GM21786 (cell line): ENCODE measurements at regions not wholly inside any gene's neighbourhood (a gene's known extent, or its start where the extent isn't known, plus 50 kb on each side); places are given as distances from the start of the nearest gene placed in this dataset.
A peak's percentile ranks its signal among the peaks of the same experiment; 100 is the strongest.

ENCODE experiments used
- ATAC-seq: cut with Tn5 transposase; IDR thresholded peaks from one replicate; pipeline ENCODE4 v1.9.1; 2021; ENCODE audit not compliant: unreplicated experiment

DNA sequence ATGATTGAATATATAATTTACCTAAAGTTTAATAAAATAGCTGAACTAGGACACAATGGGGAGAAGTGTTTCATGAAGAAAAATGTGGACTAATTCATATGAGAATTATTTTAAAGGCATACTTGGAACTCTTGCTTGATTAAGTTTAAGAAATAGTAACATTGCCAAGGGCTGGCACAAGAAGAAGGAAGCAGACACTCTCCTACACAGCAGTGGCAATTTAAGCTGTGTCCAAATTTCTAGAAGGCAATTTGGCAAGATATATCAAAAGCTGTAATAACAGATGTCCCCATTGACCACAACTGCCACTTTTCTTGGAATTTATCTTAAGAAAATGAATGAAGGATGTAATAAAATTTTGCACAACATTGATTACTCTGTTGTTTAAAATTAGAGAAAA lies 209.5 kb upstream of the S100G start:
- no peak for ATAC-seq

- no peak for ATAC-seq
These were observed 205.6 kb upstream of the S100G start for GRCh38 chrX:16444353-16444752.

DNA sequence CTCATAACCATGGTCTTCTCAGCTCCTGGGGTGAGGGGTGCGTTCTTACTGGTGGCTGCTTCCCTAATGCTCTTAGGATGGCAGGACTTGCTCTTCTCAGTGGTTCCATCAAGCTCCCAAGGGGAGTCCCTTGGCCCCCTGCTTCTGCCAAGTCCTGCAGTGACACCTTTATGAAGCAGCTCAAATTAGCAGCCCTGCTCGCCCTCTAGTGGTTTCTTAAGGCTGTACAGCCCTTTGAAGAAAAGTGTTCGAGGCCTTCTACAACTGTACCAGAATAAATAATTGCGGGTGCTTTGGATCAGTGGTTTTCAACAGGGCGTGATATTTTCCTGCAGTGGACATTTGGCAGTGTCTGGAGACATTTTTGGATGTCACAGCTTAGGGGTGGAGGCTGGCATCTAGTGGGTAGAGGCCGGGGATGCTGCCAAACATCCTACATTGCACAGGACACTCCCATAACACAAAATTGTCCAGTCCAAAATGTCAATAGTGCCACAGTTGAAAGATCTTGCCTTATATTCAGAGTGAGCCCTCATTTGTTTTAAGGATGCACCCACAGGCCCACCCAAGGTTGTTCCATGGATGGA lies 204.7 kb upstream of the S100G start:
- ATAC-seq: peak; percentile 79

- ATAC-seq: no peak
These were observed 198.6 kb upstream of the S100G start for GRCh38 chrX:16451334-16451733.

- ATAC-seq: no peak
These were observed 195.0 kb upstream of the S100G start for GRCh38 chrX:16454926-16455325.

- no peak for ATAC-seq
These were observed 192.7 kb upstream of the S100G start for GRCh38 chrX:16457239-16457638.

DNA sequence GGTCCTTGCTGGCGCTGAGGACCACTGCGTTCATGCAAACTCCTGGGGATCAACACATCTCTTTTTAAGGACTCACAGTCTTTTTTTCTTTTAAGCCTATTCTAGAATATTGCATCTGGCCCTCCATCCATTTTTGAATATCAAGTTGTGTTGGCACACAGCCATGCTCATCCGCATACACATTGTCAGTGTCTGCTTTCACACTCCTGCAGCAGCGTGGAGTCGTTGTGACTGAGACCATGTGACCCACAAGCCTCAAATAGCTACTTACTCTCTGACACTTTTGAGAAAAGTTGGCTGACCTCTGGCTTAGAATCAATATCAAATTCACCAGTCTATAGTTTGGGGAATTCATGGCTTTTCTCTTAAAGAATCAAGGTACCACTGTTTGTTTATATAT lies 191.8 kb upstream of the S100G start:
- no peak for ATAC-seq

GRCh38 chrX:16459008-16459407 lies 190.9 kb upstream of the S100G start:
- no peak for ATAC-seq

GRCh38 chrX:16461968-16462367 lies 188.0 kb upstream of the S100G start:
- no peak for ATAC-seq

- no peak for ATAC-seq
These were observed 187.0 kb upstream of the S100G start for GRCh38 chrX:16462912-16463311.

- no peak for ATAC-seq
These were observed 185.6 kb upstream of the S100G start for GRCh38 chrX:16464369-16464768.

GRCh38 chrX:16465081-16465876 lies 184.7 kb upstream of the S100G start:
- ATAC-seq: no peak

- ATAC-seq: no peak
These were observed 183.1 kb upstream of the S100G start for GRCh38 chrX:16466640-16467432.

DNA sequence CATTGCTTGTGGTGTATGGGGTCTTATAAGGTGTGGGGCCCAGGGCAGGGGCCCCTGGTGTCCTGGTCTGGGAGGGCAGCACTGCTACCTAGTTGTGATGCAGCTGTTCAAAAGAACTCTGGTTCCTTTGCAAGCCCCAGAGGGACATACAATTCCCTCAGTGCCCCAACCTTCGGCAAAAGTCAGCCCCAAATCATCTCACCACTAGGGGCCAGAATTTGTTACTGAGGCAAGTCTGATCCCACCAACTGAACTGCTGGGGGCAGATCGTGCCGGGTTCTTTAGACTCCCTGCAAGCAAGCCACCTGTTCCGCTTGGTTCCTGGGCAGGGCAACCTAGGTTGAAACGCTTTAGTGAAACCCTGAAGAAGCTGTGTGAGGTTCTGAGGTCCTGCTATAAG lies 180.1 kb upstream of the S100G start:
- ATAC-seq: no peak

- no peak for ATAC-seq
These were observed 177.6 kb upstream of the S100G start for GRCh38 chrX:16472345-16472744.

GRCh38 chrX:16474511-16474910 lies 175.4 kb upstream of the S100G start:
- no peak for ATAC-seq

GRCh38 chrX:16476009-16476408 lies 173.9 kb upstream of the S100G start:
- no peak for ATAC-seq

DNA sequence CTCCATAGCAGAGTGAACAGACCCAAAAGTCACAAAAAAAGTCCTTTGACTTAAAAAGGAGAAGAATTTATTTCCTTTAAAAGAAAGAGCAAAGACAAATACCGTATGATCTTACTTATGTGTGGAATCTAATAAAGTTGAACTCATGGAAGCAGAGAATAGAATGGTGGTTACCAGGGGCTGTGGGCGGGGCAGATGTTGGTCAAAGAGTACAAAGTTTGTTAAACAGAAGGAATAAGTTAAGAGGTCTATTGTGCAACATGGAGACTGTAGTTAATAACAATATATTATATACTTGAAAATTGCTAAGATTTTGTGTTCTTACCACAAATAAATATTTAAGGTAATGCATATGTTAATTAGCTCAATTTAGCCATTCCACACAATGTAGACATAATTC lies 173.3 kb upstream of the S100G start:
- no peak for ATAC-seq

GRCh38 chrX:16479206-16479869 lies 170.6 kb upstream of the S100G start:
- no peak for ATAC-seq

DNA sequence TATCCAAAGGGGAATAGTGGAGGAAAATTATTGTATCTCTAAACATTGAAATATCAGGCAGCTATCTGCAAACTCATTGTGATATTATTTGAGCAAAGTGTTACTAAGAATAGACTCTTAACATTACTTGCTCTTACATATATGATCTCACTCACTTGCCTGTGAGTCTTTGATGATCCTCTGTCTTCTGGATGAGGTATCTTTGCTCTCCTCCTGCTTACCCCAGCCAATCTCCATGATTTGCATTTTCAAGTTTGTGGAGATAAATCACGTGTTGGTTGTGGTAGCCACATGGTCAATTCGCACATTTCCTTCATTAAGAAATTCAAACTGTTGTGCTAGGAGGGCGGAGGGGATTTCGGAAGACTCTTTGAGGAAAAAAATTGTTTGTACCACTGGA lies 169.9 kb upstream of the S100G start:
- no peak for ATAC-seq

DNA sequence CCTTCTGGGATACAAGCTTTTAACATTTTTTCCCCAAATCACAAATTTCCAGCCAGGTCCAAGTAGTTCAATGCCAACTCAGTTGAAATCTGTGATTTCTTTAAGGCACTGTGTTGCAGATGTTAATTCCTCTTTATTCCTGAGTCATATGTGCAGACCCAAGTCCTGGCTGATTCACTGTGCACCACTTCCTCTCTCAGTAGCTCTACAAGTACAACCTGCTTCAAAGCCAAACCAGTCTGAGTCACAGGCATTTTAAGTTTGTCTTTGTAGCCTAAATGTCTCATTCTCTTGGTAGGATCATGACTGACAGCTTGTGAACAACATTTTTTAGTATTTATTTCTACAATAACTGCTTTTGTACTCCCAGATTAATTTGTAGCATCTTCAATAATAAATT lies 165.6 kb upstream of the S100G start:
- no peak for ATAC-seq
